Liver (tissue), 8 donors: ENCODE measurements at regions not wholly inside any gene's neighbourhood (a gene's known extent, or its start where the extent isn't known, plus 50 kb on each side); places are given as distances from the start of the nearest gene placed in this dataset.

Source experiments
- DNase-seq: peaks from one replicate; pipeline ENCODE4 v3.0.0-alpha.2; 2017; ENCODE audit warnings: low spot score
- H3K27ac ChIP-seq, 2 donors: one replicate each; pipeline ENCODE4 v1.7.0; 2013; ENCODE audit warnings: inconsistent platforms in 2 of 2, low read length in 2 of 2, control low read depth in 1 of 2, low read depth in 1 of 2, mild to moderate bottlenecking in 1 of 2
- H3K27me3 ChIP-seq, 4 donors: one replicate each; pipeline versions ENCODE4 v1.6.1 to v1.7.0; 2013; ENCODE audit warnings: low read length in 3 of 4, inconsistent platforms in 1 of 4, mild to moderate bottlenecking in 1 of 4, moderate library complexity in 1 of 4; ENCODE audit not compliant: control insufficient read depth in 4 of 4, insufficient read depth in 4 of 4
- H3K36me3 ChIP-seq, 4 donors: one replicate each; pipeline versions ENCODE4 v1.6.1 to v1.7.0; 2013; ENCODE audit warnings: low read length in 3 of 4, mild to moderate bottlenecking in 3 of 4, low read depth in 1 of 4, moderate library complexity in 1 of 4; ENCODE audit not compliant: control insufficient read depth in 4 of 4, insufficient read depth in 3 of 4
- H3K4me1 ChIP-seq, 4 donors: one replicate each; pipeline versions ENCODE4 v1.6.1 to v1.7.0; 2013; ENCODE audit warnings: low read length in 3 of 4, mild to moderate bottlenecking in 3 of 4, moderate library complexity in 1 of 4; ENCODE audit not compliant: control insufficient read depth in 4 of 4, insufficient read depth in 4 of 4
- H3K4me3 ChIP-seq, 3 donors: one replicate each; pipeline versions ENCODE4 v1.6.1 to v1.7.0; 2013; ENCODE audit warnings: low read length in 3 of 3, control low read depth in 1 of 3, low read depth in 1 of 3, mild to moderate bottlenecking in 1 of 3
- H3K9ac ChIP-seq, 2 donors: one replicate each; pipeline ENCODE4 v1.7.0; 2013; ENCODE audit warnings: low read length in 2 of 2, mild to moderate bottlenecking in 2 of 2, moderate library complexity in 2 of 2, control low read depth in 1 of 2, low read depth in 1 of 2
- H3K9me3 ChIP-seq, 4 donors: one replicate each; pipeline versions ENCODE4 v1.6.1 to v1.7.0; 2013; ENCODE audit warnings: low read length in 3 of 4; ENCODE audit not compliant: control insufficient read depth in 4 of 4
- ATF3 ChIP-seq: IDR thresholded peaks from 2 replicates; pipeline ENCODE4 v1.6.1; 2016; ENCODE audit warnings: antibody characterized with exemption
- CTCF ChIP-seq: fragments of 150-350 bp; IDR thresholded peaks from 2 replicates; pipeline ENCODE4 v1.5.1; 2017; ENCODE audit warnings: improper control_type of control experiment, low read depth, low read length; ENCODE audit not compliant: missing input control
- EGR1 ChIP-seq, 2 donors: IDR thresholded peaks; 2 replicates each; pipeline ENCODE4 v1.6.1; 2016 to 2018; ENCODE audit warnings: antibody characterized with exemption in 2 of 2, low read depth in 2 of 2
- FOXA1 ChIP-seq: IDR thresholded peaks from 2 replicates; pipeline ENCODE4 v1.6.1; 2016; ENCODE audit warnings: antibody characterized with exemption
- FOXA2 ChIP-seq: IDR thresholded peaks from 2 replicates; pipeline ENCODE4 v1.6.1; 2016; ENCODE audit warnings: antibody characterized with exemption
- GABPA ChIP-seq, 2 donors: IDR thresholded peaks in 1 of 2; conservative IDR thresholded peaks in 1 of 2; 2 replicates each; pipeline ENCODE4 v1.6.1; 2016; ENCODE audit warnings: antibody characterized with exemption in 2 of 2, mild to moderate bottlenecking in 1 of 2, moderate library complexity in 1 of 2
- HNF4A ChIP-seq, 2 donors: conservative IDR thresholded peaks; 2 replicates each; pipeline ENCODE4 v1.6.1; 2016; ENCODE audit warnings: antibody characterized with exemption in 2 of 2, mild to moderate bottlenecking in 2 of 2
- HNF4G ChIP-seq: IDR thresholded peaks from 2 replicates; pipeline ENCODE4 v1.6.1; 2016; ENCODE audit warnings: antibody characterized with exemption
- JUND ChIP-seq, 2 donors: IDR thresholded peaks; 2 replicates each; pipeline ENCODE4 v1.6.1; 2016; ENCODE audit warnings: antibody characterized with exemption in 2 of 2
- MAX ChIP-seq: IDR thresholded peaks from 2 replicates; pipeline ENCODE4 v1.6.1; 2016; ENCODE audit warnings: antibody characterized with exemption
- NR2F2 ChIP-seq: IDR thresholded peaks from 2 replicates; pipeline ENCODE4 v1.6.1; 2016; ENCODE audit warnings: antibody characterized with exemption
- RAD21 ChIP-seq, 2 donors: IDR thresholded peaks; 2 replicates each; pipeline ENCODE4 v1.6.1; 2016; ENCODE audit warnings: antibody characterized with exemption in 2 of 2, mild to moderate bottlenecking in 2 of 2
- REST ChIP-seq: IDR thresholded peaks from 2 replicates; pipeline ENCODE4 v1.6.1; 2016; ENCODE audit warnings: antibody characterized with exemption, mild to moderate bottlenecking
- SP1 ChIP-seq: IDR thresholded peaks from 2 replicates; pipeline ENCODE4 v1.6.1; 2018; ENCODE audit warnings: antibody characterized with exemption, mild to moderate bottlenecking
- TAF1 ChIP-seq: conservative IDR thresholded peaks from 2 replicates; pipeline ENCODE4 v1.6.1; 2016; ENCODE audit warnings: antibody characterized with exemption, mild to moderate bottlenecking
- YY1 ChIP-seq: IDR thresholded peaks from 2 replicates; pipeline ENCODE4 v1.6.1; 2016; ENCODE audit warnings: antibody characterized with exemption, mild to moderate bottlenecking
- ZBTB33 ChIP-seq: IDR thresholded peaks from 2 replicates; pipeline ENCODE4 v1.6.1; 2016; ENCODE audit warnings: antibody characterized with exemption
- WGBS: extraction: QIAGEN DNeasy Blood & Tissue Kit; methylation state at CpG from one replicate; pipeline ENCODE4 v1.1.7; 2013; 5-methylcytosine and 5-hydroxymethylcytosine counted together
- donor health status: healthy.
- donor health status: healthy.
- donor health status: healthy.
- donor health status: healthy.
- donor health status: healthy.

- TF ChIP-seq NR2F2 (no peak), ZBTB33 (no peak)
These were observed 115.8 kb upstream of the TOPAZ1 start (continued) for GRCh38 chr3:44125882-44126281.

GRCh38 chr3:44128057-44128775 lies 113.5 kb upstream of the TOPAZ1 start:
- no peaks in the 10 kb centered on the region for H3K36me3 ChIP-seq
- 82% methylated on average over 7 of the region's 7 CpGs for WGBS

GRCh38 chr3:44130249-44130648 lies 111.4 kb upstream of the TOPAZ1 start:
- no peak for DNase-seq
- no peaks in the 10 kb centered on the region for H3K36me3 ChIP-seq
- 67% methylated on average over 4 of the region's 4 CpGs for WGBS
- TF ChIP-seq CTCF (no peak), MAX (no peak), ATF3 (no peak), RAD21 (IDR thresholded peaks at IDR 0.05) (no peak), FOXA1 (no peak), REST (no peak), HNF4A (conservative IDR thresholded peaks at IDR 0.05) (no peak), NR2F2 (no peak), HNF4G (no peak), TAF1 (no peak), EGR1 (IDR thresholded peaks at IDR 0.05; ENCODE audit: low read depth in 2 of 2) (no peak), FOXA2 (no peak), ZBTB33 (no peak), GABPA (IDR thresholded peaks at IDR 0.05 in 1 of 2, conservative IDR thresholded peaks at IDR 0.05 in 1 of 2) (no peak), SP1 (no peak), JUND (IDR thresholded peaks at IDR 0.05) (no peak), YY1 (no peak)
- no peak overlapping the region for H3K27ac ChIP-seq
- H3K9me3 ChIP-seq, result peaks cover 0 to under 1% (median 0%) of the 10 kb centered on the region in 4 donors
- no peak overlapping the region for H3K9ac ChIP-seq
- H3K4me3 ChIP-seq, result no peak overlapping the region
- H3K27me3 ChIP-seq, result no peaks in the 10 kb centered on the region
- H3K4me1 ChIP-seq, result no peaks in the 10 kb centered on the region

More at GRCh38 chr3:44128057-44128775, 113.5 kb upstream of the TOPAZ1 start:
- Histone ChIP-seq H3K27me3 (no peaks in the 10 kb centered on the region), H3K4me3 (no peak overlapping the region), H3K4me1 (no peaks in the 10 kb centered on the region), H3K27ac (no peak overlapping the region), H3K9me3 (peaks cover 0 to 4% (median 0%) of the 10 kb centered on the region in 4 donors), H3K9ac (no peak overlapping the region)
- DNase-seq, result no peak
- TF ChIP-seq FOXA2 (no peak), YY1 (no peak), RAD21 (IDR thresholded peaks at IDR 0.05) (no peak), FOXA1 (no peak), HNF4G (no peak), MAX (no peak)
